NOMO-1 (cell line): ENCODE measurements at regions not wholly inside any gene's neighbourhood (a gene's known extent, or its start where the extent isn't known, plus 50 kb on each side); places are given as distances from the start of the nearest gene placed in this dataset.
"Not testable (repeated sequence)": the region's sequence is repeated elsewhere in the genome, so short reads cannot be mapped to it uniquely, and the experiment has no call there.

Experiments
- DNase-seq, 2 experiments: peaks; one replicate each; lab custom pipeline; 2025; ENCODE audit not compliant: unreplicated experiment in 2 of 2; lab: John Stamatoyannopoulos, UW

DNA sequence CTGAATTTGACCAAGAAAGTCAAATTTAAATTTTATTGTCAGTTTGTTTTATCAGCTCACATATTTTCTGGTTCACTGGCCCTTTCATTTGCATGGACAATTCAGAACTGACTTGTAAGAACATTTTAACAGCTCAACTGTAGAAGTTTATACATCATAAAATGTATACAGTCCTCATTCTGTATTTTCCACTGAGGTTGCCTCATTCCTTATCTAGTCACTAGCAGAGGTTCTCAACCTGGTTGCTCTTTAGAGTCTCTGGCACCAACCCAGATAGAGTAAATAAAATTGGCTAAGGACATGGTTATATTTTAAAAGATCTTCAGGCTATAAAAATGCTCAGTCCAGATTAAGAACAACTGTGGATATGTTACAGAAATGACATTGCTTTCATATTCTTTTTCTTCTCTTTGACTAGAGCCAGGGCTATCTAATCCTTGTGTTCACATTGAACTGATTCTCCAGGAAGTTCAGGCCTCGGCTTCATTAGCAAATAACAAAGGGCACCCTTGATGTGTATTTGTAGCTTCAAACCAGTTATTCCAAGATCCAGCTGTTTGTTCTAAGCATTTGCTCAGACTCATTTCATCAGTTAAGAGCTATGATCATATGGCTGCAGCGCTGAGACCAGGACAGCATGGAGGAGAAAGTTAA is 782.5 kb downstream of the ETS1 start:
- DNase-seq: no peak

DNA sequence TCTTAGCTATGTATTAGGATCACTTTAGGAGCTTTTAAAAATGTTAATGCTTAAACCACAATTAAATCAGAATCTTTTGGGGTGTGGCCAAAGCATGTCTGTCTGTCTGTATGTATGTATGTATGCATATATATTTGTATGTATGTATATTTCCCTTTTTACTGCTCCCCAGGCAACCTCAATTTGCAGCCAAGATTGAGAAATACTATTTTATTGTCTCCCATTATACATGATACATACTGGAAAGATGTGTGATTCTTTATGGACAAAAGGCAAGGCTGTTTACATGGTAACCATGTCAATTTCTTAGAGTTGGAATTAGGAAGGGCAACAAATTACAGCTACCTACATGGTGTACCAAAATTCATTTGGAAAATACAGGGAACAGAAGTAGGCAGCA is 783.6 kb downstream of the ETS1 start:
- DNase-seq: no peak

- DNase-seq: no peak
These were observed 786.2 kb downstream of the ETS1 start for GRCh38 chr11:127800989-127801688.

GRCh38 chr11:127795326-127795725 is 792.0 kb downstream of the ETS1 start:
- no peak for DNase-seq

GRCh38 chr11:127791844-127792243 is 791.3 kb upstream of the KIRREL3 start:
- no peak for DNase-seq

- no peak for DNase-seq
These were observed 790.0 kb upstream of the KIRREL3 start for GRCh38 chr11:127790592-127790991.

GRCh38 chr11:127789927-127790326 is 789.4 kb upstream of the KIRREL3 start:
- DNase-seq: no peak

- not testable (repeated sequence) for DNase-seq
These were observed 772.4 kb upstream of the KIRREL3 start for GRCh38 chr11:127772938-127773337.

GRCh38 chr11:127768931-127769330 is 768.4 kb upstream of the KIRREL3 start:
- DNase-seq: not testable (repeated sequence)

GRCh38 chr11:127766734-127767133 is 766.2 kb upstream of the KIRREL3 start:
- DNase-seq: no peak

- no peak for DNase-seq
These were observed 738.3 kb upstream of the KIRREL3 start for GRCh38 chr11:127738771-127739286.

DNA sequence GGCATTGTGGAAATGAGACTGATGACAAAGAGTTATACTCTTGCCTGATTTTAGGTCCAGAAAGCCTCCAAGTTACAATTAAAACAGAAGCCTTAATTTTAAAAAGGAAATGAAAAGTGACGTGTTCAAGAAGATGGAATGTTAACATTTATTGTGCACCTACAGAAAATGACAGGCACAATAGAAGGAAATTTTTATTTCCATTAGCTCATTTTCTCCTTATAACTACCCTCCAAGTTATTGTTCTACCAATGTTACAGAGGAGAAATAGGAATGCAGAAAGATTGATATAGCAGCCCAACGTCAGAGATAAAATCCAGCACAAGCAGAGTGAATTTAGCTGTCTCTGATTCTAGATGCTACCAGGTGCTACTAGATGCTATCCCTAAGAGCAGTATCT is 736.9 kb upstream of the KIRREL3 start:
- no peak for DNase-seq

DNA sequence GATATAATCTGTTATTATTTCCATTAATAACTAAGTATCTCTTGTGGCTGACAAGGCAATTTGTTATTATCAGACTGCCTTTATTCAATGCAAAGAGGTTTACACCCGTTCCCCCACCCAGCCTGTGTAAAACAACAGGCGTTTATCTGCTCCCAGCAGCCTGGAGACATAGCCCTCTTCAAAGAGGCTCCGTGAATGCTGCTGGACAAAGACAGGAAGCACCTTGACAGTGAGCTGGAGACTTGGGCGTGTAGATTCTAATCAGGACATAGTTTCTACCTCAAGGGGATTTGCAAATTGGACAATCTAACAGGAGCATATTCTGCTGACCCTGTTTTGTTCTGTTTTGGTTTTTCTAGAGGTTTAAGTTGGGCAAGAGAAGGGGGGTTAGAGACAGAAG is 733.0 kb upstream of the KIRREL3 start:
- DNase-seq: no peak

- DNase-seq: no peak
These were observed 725.8 kb upstream of the KIRREL3 start for GRCh38 chr11:127726367-127726766.

GRCh38 chr11:127723714-127724113 is 723.1 kb upstream of the KIRREL3 start:
- DNase-seq: no peak

GRCh38 chr11:127713226-127713625 is 712.7 kb upstream of the KIRREL3 start:
- no peak for DNase-seq

DNA sequence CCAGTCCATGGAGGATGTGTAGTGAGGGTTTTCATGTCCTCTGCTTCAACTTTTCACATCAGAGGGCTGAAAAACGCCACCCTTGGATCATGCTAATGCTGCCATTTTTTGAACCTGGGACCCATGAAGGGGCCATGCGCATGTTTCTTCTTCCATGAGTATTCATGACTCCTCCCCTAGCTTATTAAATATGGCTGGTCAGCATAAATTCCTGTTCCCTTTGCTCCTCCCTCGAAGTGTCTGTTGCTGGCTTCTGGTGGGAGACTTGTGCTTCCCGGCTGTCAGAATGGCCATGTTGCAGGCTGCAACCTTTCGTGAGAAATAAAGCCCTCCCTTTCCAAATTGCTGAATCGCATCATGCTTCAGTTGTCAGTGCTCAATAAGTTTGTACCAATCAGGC is 711.2 kb upstream of the KIRREL3 start:
- no peak for DNase-seq

- no peak for DNase-seq
These were observed 710.3 kb upstream of the KIRREL3 start for GRCh38 chr11:127710831-127711230.

GRCh38 chr11:127709960-127710359 is 709.4 kb upstream of the KIRREL3 start:
- DNase-seq: no peak

GRCh38 chr11:127693686-127694085 is 693.1 kb upstream of the KIRREL3 start:
- no peak for DNase-seq

DNA sequence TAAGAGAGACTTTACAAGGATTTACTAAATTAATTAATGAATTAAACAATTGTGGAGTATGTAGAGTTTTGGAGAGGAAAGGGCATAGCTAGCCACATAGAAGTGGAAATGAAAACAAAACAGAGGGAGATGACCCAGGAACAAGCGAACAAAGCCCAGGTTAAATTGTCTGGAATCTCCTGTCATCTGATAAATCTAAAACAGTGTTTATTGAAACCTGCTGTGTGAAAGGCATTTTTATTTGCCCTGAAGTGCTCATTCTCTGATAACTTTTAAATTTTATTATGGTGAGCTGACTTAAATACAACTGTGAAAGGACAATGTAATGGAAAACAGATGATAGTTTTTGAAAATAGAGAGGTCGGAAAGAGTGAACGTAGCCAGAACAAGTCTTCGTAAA is 682.8 kb upstream of the KIRREL3 start:
- DNase-seq: no peak

DNA sequence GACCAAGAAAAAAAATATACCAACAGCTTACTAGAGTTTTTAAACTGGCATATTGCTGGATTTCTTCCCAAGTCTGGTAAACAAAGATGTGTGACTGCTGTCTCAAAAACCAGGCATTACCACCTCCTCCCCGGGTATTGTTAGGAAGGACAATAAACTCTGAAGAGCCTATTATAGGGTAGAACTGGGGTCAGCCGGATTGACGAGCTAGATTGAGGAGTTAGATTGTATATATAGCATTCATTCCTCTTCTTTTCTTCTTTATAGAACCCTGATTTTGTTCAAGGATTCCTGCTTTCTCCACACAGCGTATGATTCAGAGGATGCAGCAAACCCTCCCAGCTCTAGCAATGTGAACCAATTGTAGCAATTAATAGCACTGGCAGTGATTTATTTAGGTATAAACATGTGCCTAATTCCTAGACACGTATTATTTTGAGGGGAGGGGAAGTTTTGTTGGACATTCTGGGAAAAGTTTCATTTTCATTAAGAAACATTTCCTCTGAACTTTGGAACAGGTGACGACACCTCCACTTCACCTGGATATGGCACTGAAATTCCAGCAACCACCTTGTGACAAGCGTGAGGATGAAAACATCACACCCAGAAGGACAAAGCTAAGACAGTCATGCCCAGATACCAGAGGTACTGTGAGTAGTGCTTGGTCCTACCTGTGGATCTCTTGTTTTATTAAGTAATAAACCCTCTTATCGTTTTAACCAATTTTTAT is 679.4 kb upstream of the KIRREL3 start:
- DNase-seq: no peak
